HL-60 (cell line): ENCODE measurements at regions not wholly inside any gene's neighbourhood (a gene's known extent, or its start where the extent isn't known, plus 50 kb on each side); places are given as distances from the start of the nearest gene placed in this dataset.

Experiments used
- GABPA ChIP-seq: IDR thresholded peaks from 2 replicates; pipeline ENCODE4 v1.6.1; 2012; ENCODE audit warnings: low read depth
- POLR2AphosphoS5 ChIP-seq: IDR thresholded peaks from 2 replicates; pipeline ENCODE4 v1.6.1; 2012; ENCODE audit warnings: low read depth
- TF ChIP-seq, protein P1 (sequence below): IDR thresholded peaks from one replicate; pipeline ENCODE4 v1.5.1; 2011; ENCODE audit warnings: low read length, control low read depth, inconsistent platforms; ENCODE audit not compliant: insufficient read depth

- TF ChIP-seq, protein P1, sequence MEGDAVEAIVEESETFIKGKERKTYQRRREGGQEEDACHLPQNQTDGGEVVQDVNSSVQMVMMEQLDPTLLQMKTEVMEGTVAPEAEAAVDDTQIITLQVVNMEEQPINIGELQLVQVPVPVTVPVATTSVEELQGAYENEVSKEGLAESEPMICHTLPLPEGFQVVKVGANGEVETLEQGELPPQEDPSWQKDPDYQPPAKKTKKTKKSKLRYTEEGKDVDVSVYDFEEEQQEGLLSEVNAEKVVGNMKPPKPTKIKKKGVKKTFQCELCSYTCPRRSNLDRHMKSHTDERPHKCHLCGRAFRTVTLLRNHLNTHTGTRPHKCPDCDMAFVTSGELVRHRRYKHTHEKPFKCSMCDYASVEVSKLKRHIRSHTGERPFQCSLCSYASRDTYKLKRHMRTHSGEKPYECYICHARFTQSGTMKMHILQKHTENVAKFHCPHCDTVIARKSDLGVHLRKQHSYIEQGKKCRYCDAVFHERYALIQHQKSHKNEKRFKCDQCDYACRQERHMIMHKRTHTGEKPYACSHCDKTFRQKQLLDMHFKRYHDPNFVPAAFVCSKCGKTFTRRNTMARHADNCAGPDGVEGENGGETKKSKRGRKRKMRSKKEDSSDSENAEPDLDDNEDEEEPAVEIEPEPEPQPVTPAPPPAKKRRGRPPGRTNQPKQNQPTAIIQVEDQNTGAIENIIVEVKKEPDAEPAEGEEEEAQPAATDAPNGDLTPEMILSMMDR: no peak
- TF ChIP-seq POLR2AphosphoS5: no peak
- TF ChIP-seq GABPA: no peak
Observed at GRCh38 chr15:72971766-72972165, 80.5 kb upstream of the NEO1 start.
